ENCODE measurements at regions not wholly inside any gene's neighbourhood (a gene's known extent, or its start where the extent isn't known, plus 50 kb on each side); places are given as distances from the start of the nearest gene placed in this dataset.
A peak's percentile ranks its signal among the peaks of the same experiment; 100 is the strongest.

DNA sequence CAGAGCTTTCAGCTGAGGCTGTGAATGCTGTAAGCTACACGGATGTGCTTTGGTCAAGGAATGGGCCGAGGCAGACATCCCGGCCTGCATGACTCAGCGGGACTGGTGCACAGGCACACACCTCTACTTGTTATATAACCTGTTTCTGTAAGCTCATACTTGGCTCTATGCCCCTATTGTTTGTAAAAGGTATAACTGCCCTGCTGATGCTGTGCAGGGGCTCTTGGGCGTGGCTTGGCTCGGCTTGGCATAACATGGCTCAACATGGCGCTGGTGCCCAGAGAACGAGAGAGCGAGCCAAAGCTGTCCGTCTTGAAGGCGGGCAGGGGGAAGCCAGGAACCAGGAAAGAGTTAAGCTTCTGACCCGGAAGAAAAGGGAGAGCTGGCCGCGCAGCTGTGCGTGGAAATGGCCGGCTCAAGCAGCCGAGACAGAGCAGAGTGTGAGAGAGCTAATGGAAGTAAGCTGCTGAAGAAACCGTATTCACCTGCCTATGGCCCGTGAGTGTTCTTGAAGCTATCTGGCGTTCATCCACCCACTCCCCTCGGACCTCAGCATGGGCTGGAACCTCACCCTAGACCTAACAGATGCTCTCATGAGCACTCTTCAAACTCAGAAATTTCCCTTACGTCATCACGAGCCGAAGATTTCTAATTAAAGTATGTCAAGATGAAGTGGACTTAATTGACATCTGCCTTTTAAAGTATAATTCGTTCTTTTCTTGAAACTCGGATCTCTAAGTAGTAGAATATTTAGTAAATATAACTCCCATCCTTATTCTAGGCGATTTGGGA, 286.3 kb upstream of the AGA start:
- TF ChIP-seq, protein P1, sequence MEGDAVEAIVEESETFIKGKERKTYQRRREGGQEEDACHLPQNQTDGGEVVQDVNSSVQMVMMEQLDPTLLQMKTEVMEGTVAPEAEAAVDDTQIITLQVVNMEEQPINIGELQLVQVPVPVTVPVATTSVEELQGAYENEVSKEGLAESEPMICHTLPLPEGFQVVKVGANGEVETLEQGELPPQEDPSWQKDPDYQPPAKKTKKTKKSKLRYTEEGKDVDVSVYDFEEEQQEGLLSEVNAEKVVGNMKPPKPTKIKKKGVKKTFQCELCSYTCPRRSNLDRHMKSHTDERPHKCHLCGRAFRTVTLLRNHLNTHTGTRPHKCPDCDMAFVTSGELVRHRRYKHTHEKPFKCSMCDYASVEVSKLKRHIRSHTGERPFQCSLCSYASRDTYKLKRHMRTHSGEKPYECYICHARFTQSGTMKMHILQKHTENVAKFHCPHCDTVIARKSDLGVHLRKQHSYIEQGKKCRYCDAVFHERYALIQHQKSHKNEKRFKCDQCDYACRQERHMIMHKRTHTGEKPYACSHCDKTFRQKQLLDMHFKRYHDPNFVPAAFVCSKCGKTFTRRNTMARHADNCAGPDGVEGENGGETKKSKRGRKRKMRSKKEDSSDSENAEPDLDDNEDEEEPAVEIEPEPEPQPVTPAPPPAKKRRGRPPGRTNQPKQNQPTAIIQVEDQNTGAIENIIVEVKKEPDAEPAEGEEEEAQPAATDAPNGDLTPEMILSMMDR (IDR thresholded peaks at IDR 0.05; ENCODE audit: borderline replicate concordance, extremely low read depth, insufficient read depth), result no peak
- Histone ChIP-seq H3K4me3 (ENCODE audit: low read length in 3 of 3) (no peak overlapping the region), H3K9me3 (ENCODE audit: control insufficient read depth in 2 of 3, insufficient read depth in 1 of 3, low read length in 3 of 3) (peaks cover 0 to 3% (median 0%) of the 10 kb centered on the region in 3 donors), H3K36me3 (ENCODE audit: control insufficient read depth in 2 of 3, insufficient read depth in 3 of 3, low read length in 3 of 3) (no peaks in the 10 kb centered on the region), H3K27me3 (ENCODE audit: control insufficient read depth, insufficient read depth, low read length) (no peaks in the 10 kb centered on the region), H3K27ac (ENCODE audit: low read depth in 2 of 2, low read length in 2 of 2) (no peak overlapping the region), H3K9ac (ENCODE audit: low read length in 3 of 3) (no peak overlapping the region), H3K4me1 (ENCODE audit: control insufficient read depth in 2 of 3, insufficient read depth in 2 of 3, low read depth in 1 of 3, low read length in 3 of 3) (no peaks in the 10 kb centered on the region)
- FAIRE-seq (no peak), DNase-seq (no peak)
- intact Hi-C loops (cut with DNase I), result no loop called here

DNA sequence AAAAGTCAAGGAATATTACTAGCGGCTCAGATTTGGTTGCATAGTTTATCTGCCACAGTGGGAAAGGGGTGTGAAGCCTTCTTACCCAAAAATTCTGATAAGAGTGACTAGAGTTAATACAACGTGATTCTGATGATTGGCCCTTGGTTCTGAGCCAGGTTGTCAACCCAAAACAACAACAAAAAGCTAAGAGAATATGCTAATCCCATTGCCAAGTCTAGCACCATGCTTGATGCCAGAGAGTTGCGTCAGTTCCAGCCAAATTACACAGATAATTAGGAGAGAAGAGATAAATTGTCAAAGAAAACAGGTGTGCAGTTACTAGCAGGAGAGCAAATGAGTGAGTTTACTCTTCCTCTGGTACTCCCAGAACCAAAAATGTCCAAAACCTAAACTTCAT, 287.4 kb upstream of the AGA start:
- H3K36me3 ChIP-seq (ENCODE audit: control insufficient read depth in 2 of 3, insufficient read depth in 3 of 3, low read length in 3 of 3), result no peaks in the 10 kb centered on the region
- no peaks in the 10 kb centered on the region for H3K4me1 ChIP-seq (ENCODE audit: control insufficient read depth in 2 of 3, insufficient read depth in 2 of 3, low read depth in 1 of 3, low read length in 3 of 3)
- TF ChIP-seq, protein P1 (IDR thresholded peaks at IDR 0.05; ENCODE audit: borderline replicate concordance, extremely low read depth, insufficient read depth), result no peak
- DNase-seq (no peak), FAIRE-seq (no peak)
- H3K27ac ChIP-seq (ENCODE audit: low read depth in 2 of 2, low read length in 2 of 2), result no peak overlapping the region
- no peak overlapping the region for H3K4me3 ChIP-seq (ENCODE audit: low read length in 3 of 3)
- H3K27me3 ChIP-seq (ENCODE audit: control insufficient read depth, insufficient read depth, low read length), result no peaks in the 10 kb centered on the region
- no peak overlapping the region for H3K9ac ChIP-seq (ENCODE audit: low read length in 3 of 3)
- intact Hi-C loops (cut with DNase I), result no loop called here
- H3K9me3 ChIP-seq (ENCODE audit: control insufficient read depth in 2 of 3, insufficient read depth in 1 of 3, low read length in 3 of 3), result peaks cover 0 to 3% (median 0%) of the 10 kb centered on the region in 3 donors

DNA sequence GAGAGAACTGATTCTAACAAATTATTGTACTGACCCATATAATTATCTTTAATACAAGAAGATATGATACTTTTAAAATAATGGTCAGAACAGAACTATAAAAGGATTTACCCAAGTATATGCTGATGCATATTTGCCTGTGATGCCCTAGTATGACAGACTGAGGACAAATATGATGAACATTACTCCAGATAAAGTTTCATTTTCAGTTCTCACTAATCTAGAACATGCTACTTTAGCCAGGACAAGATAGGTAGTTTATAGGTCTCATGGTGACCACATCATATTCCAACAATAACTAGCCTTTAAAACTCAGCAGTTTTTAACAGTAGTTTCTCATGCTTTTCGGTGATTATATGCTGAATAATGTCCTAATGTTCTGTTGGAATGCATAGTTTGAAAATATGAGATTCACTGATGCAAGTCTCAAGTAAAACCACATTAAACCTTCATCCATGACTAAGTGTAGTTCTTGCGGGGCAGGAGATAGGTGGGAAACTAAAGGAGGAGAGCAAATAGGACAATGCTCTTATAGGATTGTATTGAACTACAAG, 295.2 kb upstream of the AGA start:
- no peak for FAIRE-seq
- H3K27me3 ChIP-seq (ENCODE audit: control insufficient read depth, insufficient read depth, low read length), result no peaks in the 10 kb centered on the region
- peak in 1 of 5 donors; percentile 2 for DNase-seq
- intact Hi-C loops (cut with DNase I), result no loop called here
- TF ChIP-seq, protein P1 (IDR thresholded peaks at IDR 0.05; ENCODE audit: borderline replicate concordance, extremely low read depth, insufficient read depth), result no peak
- H3K27ac ChIP-seq (ENCODE audit: low read depth in 2 of 2, low read length in 2 of 2), result no peak overlapping the region
- H3K9me3 ChIP-seq (ENCODE audit: control insufficient read depth in 2 of 3, insufficient read depth in 1 of 3, low read length in 3 of 3), result no peaks in the 10 kb centered on the region
- no peak overlapping the region for H3K4me3 ChIP-seq (ENCODE audit: low read length in 3 of 3)
- H3K9ac ChIP-seq (ENCODE audit: low read length in 3 of 3), result no peak overlapping the region
- H3K4me1 ChIP-seq (ENCODE audit: control insufficient read depth in 2 of 3, insufficient read depth in 2 of 3, low read depth in 1 of 3, low read length in 3 of 3), result no peaks in the 10 kb centered on the region
- H3K36me3 ChIP-seq (ENCODE audit: control insufficient read depth in 2 of 3, insufficient read depth in 3 of 3, low read length in 3 of 3), result no peaks in the 10 kb centered on the region

Data from kidney (tissue), 13 donors.